WTC11 (cell line): ENCODE measurements at regions not wholly inside any gene's neighbourhood (a gene's known extent, or its start where the extent isn't known, plus 50 kb on each side); places are given as distances from the start of the nearest gene placed in this dataset.

Experiments used
- ATF3 ChIP-seq: sonication (generic); formaldehyde crosslinking; conservative IDR thresholded peaks from 2 replicates; pipeline ENCODE4 v1.8.1; 2022; ENCODE audit warnings: mild to moderate bottlenecking, missing genetic modification reagents
- KAT7 ChIP-seq: sonication (generic); formaldehyde crosslinking; IDR thresholded peaks from 2 replicates; pipeline ENCODE4 v1.8.1; 2023; ENCODE audit warnings: missing genetic modification reagents, mild to moderate bottlenecking, borderline replicate concordance
- MAX ChIP-seq: sonication (generic); formaldehyde crosslinking; IDR thresholded peaks from 2 replicates; pipeline ENCODE4 v1.8.0; 2022; ENCODE audit warnings: mild to moderate bottlenecking, missing genetic modification reagents
- NFE2L1 ChIP-seq: sonication (generic); formaldehyde crosslinking; IDR thresholded peaks from 2 replicates; pipeline ENCODE4 v1.8.1; 2023; ENCODE audit warnings: missing genetic modification reagents
- SMAD3 ChIP-seq: sonication (generic); formaldehyde crosslinking; IDR thresholded peaks from 2 replicates; pipeline ENCODE4 v1.8.0; 2022; ENCODE audit warnings: missing genetic modification reagents, mild to moderate bottlenecking, borderline replicate concordance
- TEAD4 ChIP-seq: sonication (generic); formaldehyde crosslinking; IDR thresholded peaks from 2 replicates; pipeline ENCODE4 v1.8.0; 2022; ENCODE audit warnings: mild to moderate bottlenecking, missing genetic modification reagents
- ZNF121 ChIP-seq: sonication (generic); formaldehyde crosslinking; IDR thresholded peaks from 2 replicates; pipeline ENCODE4 v1.8.0; 2023; ENCODE audit warnings: missing genetic modification reagents
- ZNF232 ChIP-seq: sonication (generic); formaldehyde crosslinking; IDR thresholded peaks from 2 replicates; pipeline ENCODE4 v1.8.0; 2022; ENCODE audit warnings: mild to moderate bottlenecking, missing genetic modification reagents
- TF ChIP-seq, protein P1 (sequence below): fragments of 200-600 bp; IDR thresholded peaks from 2 replicates; pipeline ENCODE4 v1.8.0; 2022; ENCODE audit warnings: antibody characterized with exemption
- TF ChIP-seq, protein P2 (sequence below): fragments of 250-450 bp; sonication (Bioruptor Pico); IDR thresholded peaks from 2 replicates; pipeline ENCODE4 v2.1.2; 2022; ENCODE audit warnings: mild to moderate bottlenecking, moderate library complexity
- TF ChIP-seq, protein P3 (sequence below): sonication (generic); formaldehyde crosslinking; IDR thresholded peaks from 2 replicates; pipeline ENCODE4 v1.8.1; 2023; ENCODE audit warnings: mild to moderate bottlenecking, missing genetic modification reagents, moderate library complexity
- TF ChIP-seq, protein P4 (sequence below): sonication (generic); formaldehyde crosslinking; IDR thresholded peaks from 2 replicates; pipeline ENCODE4 v1.8.1; 2023; ENCODE audit warnings: mild to moderate bottlenecking, missing genetic modification reagents, moderate library complexity

DNA sequence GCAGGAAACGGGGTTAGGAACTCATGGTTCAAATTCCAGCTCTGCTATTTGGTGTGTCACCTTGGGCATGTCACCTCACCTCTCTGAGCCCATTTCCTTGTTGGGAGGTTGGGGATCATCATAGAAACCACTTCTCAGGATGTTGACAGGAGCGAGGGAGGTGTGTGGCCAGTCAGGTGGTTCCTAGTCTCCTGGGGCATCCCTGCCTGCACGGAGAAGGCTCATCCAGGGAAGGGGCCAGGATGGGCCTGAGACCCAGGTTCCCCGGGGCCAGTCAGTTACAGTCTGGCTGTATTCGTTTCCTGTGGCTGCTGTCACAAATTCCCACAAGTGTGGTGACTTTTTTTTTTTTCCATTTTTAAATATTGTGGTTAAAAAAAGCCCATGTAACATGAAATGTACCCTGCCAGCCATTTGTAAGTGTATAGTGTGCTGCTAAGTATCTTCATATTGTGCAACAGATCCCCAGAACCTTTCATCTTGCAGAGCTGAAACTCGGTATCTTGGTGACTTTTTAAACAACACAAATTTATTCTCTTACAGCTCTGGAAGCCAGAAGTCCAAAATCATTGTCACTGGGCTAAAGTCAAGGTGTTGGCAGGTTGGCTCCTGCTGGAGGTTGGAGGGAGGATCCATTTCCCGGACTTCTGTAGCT, 78.7 kb upstream of the UNC5A start:
- TF ChIP-seq, protein P1, sequence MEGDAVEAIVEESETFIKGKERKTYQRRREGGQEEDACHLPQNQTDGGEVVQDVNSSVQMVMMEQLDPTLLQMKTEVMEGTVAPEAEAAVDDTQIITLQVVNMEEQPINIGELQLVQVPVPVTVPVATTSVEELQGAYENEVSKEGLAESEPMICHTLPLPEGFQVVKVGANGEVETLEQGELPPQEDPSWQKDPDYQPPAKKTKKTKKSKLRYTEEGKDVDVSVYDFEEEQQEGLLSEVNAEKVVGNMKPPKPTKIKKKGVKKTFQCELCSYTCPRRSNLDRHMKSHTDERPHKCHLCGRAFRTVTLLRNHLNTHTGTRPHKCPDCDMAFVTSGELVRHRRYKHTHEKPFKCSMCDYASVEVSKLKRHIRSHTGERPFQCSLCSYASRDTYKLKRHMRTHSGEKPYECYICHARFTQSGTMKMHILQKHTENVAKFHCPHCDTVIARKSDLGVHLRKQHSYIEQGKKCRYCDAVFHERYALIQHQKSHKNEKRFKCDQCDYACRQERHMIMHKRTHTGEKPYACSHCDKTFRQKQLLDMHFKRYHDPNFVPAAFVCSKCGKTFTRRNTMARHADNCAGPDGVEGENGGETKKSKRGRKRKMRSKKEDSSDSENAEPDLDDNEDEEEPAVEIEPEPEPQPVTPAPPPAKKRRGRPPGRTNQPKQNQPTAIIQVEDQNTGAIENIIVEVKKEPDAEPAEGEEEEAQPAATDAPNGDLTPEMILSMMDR: no peak
- TF ChIP-seq, protein P2, sequence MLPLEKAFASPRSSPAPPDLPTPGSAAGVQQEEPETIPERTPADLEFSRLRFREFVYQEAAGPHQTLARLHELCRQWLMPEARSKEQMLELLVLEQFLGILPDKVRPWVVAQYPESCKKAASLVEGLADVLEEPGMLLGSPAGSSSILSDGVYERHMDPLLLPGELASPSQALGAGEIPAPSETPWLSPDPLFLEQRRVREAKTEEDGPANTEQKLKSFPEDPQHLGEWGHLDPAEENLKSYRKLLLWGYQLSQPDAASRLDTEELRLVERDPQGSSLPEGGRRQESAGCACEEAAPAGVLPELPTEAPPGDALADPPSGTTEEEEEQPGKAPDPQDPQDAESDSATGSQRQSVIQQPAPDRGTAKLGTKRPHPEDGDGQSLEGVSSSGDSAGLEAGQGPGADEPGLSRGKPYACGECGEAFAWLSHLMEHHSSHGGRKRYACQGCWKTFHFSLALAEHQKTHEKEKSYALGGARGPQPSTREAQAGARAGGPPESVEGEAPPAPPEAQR: no peak
- TF ChIP-seq TEAD4 (CRISPR knock-in tag) (no peak), NFE2L1 (CRISPR knock-in tag) (no peak), ATF3 (CRISPR knock-in tag) (no peak), KAT7 (CRISPR knock-in tag) (no peak), SMAD3 (CRISPR knock-in tag) (no peak), MAX (CRISPR knock-in tag) (no peak), ZNF121 (no peak), ZNF232 (CRISPR knock-in tag) (no peak)
- TF ChIP-seq, protein P3, sequence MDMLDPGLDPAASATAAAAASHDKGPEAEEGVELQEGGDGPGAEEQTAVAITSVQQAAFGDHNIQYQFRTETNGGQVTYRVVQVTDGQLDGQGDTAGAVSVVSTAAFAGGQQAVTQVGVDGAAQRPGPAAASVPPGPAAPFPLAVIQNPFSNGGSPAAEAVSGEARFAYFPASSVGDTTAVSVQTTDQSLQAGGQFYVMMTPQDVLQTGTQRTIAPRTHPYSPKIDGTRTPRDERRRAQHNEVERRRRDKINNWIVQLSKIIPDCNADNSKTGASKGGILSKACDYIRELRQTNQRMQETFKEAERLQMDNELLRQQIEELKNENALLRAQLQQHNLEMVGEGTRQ (CRISPR knock-in tag): no peak
- TF ChIP-seq, protein P4, sequence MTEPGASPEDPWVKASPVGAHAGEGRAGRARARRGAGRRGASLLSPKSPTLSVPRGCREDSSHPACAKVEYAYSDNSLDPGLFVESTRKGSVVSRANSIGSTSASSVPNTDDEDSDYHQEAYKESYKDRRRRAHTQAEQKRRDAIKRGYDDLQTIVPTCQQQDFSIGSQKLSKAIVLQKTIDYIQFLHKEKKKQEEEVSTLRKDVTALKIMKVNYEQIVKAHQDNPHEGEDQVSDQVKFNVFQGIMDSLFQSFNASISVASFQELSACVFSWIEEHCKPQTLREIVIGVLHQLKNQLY (CRISPR knock-in tag): no peak
